Right renal pelvis (tissue), 4 donors: ENCODE measurements at regions not wholly inside any gene's neighbourhood (a gene's known extent, or its start where the extent isn't known, plus 50 kb on each side); places are given as distances from the start of the nearest gene placed in this dataset.

ENCODE experiments used
- DNase-seq, 4 donors: peaks; one replicate each; pipeline ENCODE4 v3.0.0-alpha.2; 2013; ENCODE audit warnings: low read depth in 4 of 4, low spot score in 3 of 4, missing footprints in 1 of 4

DNA sequence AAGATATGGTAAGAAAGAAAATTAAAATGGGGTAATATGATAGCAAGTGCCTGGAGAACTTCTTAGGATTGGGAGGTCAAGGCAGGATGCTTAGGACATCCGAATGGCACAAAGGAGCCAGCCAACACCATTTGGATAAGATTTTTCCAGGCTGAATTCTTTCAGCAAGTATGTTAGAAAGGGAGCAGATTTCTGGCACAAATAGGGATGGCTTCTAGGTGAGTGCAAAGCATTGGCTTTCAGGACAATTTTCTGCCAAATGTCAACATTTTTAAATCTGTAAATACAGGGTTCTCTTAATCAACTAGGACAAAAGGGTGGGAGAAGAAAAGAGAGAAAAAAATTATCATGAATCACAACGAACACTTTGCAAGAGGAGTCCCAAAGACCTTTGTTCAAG is 409.1 kb downstream of the GPAM start:
- no peak for DNase-seq

DNA sequence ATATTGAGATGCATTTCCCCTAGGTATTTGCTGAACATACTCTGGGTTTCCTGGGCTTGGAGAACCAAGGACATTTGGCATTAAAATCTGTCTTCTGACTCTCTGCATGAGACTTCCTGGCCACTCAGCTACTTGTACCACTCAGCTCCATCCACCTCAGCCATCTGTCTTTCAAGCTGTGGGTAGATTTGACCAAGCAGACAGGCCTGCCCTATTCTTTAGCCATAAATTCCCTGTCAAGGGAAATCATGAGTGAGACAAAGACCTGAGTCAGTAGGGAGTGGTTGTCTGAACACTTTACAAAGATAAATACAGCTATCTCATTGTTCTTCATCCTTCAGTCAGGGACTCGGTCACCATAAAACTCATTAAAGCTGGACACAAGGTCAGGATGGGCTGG is 399.1 kb downstream of the GPAM start:
- DNase-seq = no peak

DNA sequence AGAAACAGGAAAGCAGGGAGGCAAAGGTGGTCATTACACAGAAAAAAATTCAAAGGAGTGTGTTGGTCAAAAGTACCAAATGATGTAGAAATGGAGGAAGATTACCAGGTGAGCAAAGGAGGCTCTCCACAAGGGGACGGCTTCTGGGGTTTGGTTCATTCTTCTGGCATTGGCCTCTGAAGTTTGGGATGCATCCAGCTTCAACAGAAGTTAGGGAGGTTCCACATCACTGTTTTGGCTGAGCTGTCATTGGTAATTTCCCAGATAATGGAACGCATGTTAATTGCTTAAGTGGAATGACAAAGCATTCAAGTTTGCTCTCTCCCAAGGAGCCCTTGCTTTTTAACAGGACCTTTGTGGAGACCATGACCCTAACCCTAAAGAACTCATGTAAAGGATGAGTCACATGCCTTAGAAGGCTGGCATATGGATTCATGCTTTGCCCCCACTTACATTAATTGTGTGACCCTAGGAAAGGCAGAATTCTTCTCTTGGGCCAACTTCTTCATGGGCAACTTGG is 398.6 kb downstream of the GPAM start:
- DNase-seq = no peak

DNA sequence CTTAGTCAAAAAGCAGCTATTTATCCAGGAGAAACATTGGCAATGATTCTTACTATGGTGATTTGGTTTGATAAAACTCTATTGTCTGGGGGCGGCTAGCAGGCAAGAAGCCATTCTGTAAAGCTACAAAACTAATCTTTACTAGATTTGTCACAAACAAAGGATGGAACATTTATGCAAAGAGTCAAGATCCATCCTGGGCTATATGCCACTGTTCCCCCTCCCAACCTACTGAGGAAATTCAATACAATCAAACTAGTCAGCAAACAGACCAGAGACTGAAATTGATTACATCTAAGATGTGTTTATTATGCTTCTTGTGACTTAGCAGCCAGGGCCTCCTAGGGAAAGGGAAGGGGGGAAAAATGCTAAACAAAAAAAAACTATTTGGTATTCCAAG is 397.6 kb downstream of the GPAM start:
- DNase-seq = no peak

DNA sequence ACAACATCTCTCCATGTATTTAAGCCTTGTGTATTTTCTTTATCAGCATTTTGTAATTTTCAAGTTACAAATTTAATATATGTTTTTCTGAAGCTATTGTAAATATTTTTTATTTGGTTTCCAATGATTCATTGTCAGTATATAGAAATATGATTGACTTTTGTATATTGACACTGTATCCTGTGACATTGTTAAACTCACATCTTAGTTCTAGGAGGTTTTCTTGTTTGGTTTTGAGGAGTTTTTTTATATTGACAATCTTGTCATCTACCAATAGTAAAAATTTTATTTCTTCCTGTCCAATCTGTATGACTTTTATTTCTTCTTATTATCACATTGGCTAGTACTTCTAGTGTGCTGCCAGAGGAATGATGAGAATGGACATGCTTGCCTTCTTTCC is 393.7 kb downstream of the GPAM start:
- no peak for DNase-seq

DNA sequence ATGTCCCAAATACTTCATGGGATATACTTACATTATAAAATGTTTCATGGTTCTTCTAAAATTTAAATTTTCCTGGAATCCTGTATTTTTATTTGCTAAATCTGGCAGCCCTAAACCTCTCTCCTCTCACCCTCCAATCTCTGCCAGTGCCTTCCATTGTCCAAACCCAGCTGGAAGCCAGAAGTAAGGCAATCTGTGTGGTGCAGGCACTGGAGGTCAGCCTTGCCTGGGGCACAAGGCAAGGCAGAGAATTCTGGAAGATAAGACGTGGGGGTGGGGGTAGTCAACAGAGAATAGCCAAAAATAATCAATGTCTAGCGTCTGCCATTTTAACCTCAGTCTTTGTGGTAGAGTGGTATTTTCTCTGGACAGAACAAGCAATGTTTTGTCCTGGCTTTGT is 381.7 kb downstream of the GPAM start:
- DNase-seq = no peak

DNA sequence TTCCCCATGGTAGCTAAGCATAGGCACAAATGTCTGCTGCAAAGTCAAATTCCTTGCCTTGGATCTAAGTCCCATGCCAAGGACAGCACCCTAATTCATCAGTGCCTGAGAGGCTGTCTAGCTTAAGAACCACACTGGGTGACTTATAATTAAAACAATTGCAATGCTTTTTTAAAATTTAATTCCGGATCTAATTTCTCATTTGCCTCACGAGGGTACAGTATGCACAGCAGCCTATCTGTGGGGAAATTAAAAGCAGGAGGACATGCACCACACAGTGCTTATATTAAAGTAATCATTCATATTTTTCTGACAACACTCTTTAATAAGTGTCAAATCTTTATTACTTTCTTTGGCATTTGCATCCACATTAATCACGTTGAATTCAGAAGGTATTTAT is 378.8 kb downstream of the GPAM start:
- DNase-seq = no peak

DNA sequence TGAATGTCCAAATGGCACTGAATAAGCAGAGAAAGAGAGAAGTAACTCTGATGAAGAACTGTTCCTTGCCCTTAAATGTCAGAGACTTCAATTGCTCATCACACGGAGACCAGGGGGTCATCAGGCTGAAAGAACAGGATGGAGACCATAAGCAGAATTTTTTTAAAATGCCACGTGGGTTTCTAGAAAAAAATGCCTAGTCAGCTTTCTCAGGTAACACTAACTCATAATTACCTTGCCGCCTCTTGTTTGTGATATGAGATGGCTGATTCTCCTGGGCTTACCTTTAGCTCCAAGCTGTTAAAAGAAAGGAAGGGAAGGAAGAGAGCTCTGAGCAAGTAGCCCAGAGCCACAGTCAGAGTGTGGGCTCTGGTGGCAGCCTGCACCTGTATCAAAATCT is 372.0 kb downstream of the GPAM start:
- no peak for DNase-seq

DNA sequence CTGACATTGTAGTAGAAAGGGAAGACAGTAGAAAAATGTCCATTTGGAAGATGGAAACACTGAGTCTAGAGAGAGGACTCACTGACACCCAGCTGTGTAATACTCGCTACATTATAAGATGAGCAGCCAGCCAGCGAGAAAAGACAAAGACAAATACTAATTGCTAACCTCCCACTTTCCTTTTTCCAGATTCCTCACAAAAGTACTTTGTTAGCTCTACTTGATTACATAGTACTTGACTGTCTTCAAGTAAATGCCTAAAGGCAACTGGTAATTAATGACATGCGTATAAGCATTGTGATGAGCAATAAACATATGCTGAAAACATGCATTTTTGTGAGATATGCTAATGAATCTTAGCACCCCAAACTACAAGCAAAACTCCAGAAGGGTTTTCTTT is 363.1 kb downstream of the GPAM start:
- no peak for DNase-seq

DNA sequence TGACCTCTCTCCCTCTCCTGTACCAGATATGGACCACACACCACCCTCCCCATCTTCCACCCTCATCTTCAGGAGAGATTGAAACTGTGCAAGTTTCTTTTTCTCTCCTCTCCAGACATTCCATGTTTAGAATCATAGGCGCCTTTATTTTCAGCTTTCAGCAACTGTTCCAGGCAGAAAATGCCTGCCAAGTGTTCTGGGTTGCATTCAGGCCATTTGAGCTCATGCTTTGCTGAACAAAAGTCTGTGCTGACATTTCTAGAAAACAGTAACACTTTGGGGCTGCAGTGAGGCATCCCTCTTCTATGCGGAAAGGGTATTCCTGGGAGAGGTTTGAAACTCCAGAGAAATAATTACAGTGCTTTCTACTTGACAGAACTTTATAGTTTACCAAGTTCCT is 361.7 kb downstream of the GPAM start:
- DNase-seq = no peak

DNA sequence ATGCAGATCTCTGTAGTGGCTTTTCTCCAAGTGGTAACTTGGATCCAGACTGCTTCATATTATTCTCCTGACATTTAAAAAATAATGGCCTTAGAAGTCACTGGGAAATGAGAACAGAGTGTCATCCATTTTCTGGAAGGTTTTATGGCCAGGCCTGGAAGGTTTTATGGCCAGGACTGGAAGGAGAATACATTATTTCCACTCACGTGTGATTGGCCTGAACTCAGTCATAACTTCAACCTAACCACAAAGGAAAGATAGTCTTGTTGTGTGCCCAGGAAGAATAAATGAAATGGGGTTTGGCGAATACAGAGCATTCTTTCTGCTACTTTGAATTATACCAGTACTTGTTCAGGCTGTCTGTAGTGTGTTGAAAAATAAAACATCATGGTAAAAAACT is 360.9 kb downstream of the GPAM start:
- no peak for DNase-seq

DNA sequence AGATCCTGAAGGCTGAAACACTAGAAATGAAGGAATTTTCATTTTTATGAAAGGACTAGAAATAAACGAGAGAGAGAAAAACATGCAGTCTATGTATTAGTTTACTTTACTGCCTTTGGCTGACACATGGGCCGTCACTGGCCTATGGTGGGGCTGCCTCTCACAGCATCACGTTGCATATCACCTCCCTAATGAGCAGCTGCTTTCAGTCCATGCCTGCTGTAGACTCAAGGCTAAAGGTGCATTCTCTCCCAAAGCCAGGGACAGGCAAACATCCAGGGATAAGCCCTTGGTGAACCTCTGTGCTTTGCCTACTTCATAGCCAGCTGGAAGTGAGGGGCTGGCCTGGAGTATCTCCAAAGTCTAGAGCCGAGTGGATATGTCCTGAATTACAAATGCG is 359.4 kb downstream of the GPAM start:
- no peak for DNase-seq

DNA sequence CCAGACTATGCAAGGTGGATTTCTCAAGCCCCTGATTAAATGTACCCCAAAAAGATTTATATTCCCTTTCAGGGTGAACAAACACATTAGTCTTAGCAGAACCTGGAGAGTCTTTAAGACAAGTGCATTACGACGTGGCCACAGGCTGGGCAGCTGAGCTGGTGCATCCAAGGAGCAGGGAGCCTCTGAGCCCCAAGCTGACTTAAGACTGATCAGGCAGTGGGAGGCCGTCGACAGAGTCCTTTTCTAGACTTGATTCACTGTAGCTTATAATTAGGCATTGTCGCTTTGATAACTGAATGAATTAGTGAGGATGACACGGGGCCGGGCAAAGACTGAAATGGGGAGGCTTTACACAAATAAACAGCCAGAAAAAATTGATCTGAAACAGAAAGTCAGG is 353.2 kb downstream of the GPAM start:
- DNase-seq = no peak

DNA sequence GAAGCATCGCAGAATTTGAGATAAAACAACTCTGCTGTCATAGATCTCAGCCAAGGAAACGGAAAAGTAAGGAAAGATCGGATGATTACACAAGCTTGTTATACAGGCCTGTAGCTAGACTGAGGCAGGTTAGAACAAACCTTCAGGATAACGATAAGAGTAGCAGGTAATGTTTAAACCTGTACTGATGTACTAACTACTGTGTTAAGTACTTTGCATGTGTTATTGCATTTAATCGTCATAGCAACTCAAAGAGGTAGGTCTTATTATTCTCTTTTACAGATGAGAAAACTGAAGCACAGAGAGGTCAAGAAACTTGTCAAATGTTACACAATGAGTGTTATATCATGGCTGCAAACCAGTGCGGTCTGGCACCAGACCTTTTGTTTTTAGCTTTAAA is 352.5 kb downstream of the GPAM start:
- no peak for DNase-seq

DNA sequence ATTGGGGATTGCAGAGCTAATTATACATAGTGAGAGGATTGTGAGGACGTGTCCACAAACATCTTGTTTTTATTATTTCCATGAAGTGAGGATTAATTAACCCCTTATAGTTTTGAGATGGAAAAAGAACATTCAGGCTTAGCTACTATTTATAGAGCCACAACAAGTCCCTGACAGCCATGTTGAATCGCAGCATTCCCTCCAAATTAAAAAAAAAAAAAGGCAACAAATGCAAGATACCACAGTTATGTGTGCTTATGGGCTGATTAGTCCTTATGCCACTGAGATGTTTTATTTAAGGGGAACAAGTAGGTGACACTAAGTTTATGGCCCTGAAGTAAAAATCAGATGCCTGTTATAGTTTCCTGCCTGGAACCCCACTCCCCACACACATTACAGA is 350.3 kb downstream of the GPAM start:
- DNase-seq = no peak

DNA sequence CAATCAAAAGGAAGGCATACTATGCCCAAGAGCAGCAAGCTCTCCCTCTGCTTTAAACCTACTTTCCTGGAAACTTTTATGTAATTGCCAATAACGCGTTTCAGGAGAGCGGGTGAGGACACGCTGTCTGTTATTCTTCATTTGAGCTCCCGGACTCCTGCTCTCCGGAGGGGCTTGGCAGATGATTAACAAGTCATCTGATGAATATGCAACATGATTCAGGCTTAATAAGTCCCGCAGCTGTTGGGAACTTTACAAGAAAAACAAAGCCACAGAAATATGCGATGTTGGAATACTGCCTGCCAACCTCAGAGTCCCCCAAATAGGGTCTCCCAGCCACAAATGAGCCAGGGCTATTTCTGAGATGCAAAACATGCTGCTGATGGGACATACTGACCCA is 348.0 kb downstream of the GPAM start:
- DNase-seq = peak; percentile 25 to 61 (median 40)

DNA sequence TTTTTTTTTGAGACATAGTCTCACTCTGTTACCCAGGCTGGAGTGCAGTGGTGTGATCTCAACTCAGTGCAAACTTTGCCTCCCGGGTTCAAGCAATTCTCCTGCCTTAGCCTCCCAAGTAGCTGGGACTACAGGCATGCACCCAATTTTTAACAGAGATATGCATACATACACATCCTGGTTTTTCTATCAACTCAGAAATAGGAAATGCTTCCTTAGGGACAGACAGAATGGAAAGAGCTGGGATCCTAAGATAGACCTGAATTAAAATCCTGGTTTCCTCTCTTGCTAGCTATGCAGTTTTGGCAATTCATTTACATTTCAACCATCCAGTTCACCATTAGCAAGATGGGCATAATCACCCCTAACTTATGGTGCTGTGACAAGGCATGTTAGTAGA is 347.5 kb downstream of the GPAM start:
- no peak for DNase-seq

DNA sequence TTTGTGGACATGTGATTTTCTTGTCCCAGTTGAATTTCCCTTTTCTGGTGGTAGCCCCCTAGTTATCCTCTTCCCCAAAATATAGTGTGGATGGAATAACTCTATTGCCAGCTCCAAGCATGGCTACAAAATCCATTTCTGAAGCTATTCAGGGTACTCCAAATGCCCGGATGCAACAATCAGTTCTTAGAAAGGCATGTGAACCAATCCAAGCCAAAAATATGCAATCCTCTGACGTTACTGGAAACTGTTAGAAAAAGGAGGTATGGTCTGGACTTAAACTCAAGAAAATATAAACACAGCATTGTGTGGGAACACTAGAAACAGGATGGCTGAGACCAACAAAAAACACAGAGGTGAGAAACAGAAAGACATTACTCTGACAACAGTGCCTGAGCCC is 347.0 kb downstream of the GPAM start:
- DNase-seq = no peak

DNA sequence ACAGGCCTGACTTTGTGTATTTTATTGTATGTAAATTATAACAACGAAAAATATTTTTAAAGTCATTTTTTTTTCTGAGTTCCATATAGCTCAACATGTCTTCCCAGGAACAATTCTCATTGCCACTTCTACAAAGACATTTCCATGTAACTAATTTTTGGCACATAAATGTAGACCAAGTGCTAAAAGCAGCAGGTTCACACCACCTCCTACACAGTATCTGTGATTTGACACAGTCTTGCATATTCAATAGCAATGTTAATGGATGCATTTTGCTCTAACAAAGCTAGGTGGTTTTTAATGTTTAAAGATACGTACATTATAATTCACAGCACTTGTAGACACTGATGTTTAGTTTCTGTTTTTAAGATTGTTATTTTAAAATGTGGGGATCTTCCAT is 346.5 kb downstream of the GPAM start:
- no peak for DNase-seq

DNA sequence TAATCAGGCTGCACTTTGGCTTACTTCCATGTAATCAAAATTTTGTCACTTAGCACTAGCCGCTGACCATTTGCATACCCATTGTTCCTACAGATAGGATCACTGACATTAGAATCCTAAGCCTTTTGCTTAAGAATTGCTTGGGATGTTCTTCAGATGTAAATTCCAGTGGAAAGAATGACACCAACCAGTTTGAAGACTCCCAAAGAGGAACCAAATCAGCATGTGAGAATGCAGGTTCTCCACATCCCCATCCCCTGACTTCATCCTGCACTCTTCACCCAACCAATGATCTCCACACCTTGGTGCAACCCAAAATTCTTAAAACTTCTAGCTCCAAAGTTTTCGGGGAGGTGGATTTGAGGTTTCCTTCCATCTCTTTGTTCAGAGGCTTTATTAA is 345.6 kb downstream of the GPAM start:
- no peak for DNase-seq

DNA sequence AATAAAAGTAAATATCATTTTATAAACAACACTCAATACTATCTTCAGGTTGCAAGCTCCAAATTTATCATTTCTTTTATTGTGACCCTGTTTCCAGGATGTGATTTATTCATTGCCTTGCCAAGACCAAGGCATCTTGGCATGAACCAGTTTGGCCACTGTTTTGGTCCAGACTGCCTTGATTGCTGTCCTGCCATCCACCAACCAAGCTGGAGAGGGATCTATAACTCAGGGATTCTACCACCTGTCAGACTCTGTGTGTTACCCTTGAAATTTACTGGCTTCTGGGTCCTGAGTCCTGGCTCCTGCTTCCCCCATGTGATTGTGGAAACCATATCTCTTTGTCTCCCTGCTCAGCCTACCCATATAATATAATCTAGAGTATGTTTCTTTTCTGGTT is 343.0 kb downstream of the GPAM start:
- DNase-seq = no peak

DNA sequence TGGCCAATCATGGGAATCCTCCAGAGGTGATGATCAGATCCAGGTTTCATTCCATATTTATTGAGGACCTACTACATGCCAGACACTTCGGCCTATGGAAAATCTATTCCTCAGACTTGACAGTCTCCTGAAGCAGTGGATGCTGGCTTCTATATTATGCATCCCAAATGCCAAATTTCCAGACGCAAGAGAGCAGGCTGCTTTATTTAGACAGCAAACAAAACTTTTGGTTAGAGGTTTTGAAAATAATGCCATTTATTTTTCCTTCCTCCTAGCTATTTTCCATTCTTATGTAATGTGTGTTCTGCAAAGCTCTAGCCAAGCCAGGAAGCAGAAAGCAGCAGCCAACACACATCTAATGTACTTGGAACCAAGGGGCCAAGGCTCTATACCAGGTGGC is 330.8 kb downstream of the GPAM start:
- no peak for DNase-seq

DNA sequence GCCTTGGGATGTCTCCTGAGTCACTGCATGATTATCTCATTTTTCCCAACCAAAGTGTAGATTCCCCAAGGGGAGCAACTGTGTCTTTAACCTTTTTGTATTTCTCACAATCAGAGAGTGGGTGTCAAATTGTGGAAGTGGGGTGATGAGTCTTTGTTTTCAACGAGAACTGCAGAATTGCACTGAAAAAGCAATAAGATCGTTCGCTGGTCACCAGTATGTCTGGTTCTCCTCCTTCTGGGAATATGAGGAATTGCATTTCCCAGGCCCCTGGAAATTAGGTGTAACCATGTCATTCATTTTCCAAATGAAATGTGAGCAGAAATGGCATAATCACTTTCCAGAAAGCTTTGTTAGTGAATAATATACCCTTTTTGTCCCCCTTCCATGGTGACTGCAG is 326.9 kb downstream of the GPAM start:
- DNase-seq = no peak

DNA sequence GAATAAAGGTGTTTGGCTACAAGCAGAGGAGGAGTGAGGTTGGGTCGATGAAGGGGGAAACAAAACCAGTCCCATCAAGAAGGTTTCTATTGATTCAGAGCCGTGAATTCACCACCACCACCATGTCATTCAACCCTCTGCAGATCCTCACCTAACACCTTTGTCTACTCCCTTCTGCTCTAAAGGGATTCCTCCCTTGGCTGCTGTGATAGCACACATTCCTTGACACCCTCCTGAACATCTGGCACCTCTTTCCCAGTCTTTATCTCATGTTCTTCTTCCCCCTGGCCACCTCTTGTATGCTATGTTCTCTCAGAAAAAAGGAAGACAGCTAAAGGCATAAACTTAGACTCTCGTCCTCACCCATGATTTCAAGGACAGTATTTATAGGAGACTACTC is 318.0 kb downstream of the GPAM start:
- DNase-seq = no peak
